Medulla oblongata (tissue), 1 donor: ENCODE measurements at regions not wholly inside any gene's neighbourhood (a gene's known extent, or its start where the extent isn't known, plus 50 kb on each side); places are given as distances from the start of the nearest gene placed in this dataset.
"Not testable (repeated sequence)": the region's sequence is repeated elsewhere in the genome, so short reads cannot be mapped to it uniquely, and the experiment has no call there.

ENCODE experiments used
- DNase-seq: peaks from one replicate; pipeline ENCODE4 v3.0.0-alpha.2; 2015; ENCODE audit errors: extremely low spot score

- DNase-seq = no peak
Observed at GRCh38 chr7:93830141-93830925, 60.2 kb downstream of the TFPI2 start.

GRCh38 chr7:93828260-93828659, 62.3 kb downstream of the TFPI2 start:
- no peak for DNase-seq

DNA sequence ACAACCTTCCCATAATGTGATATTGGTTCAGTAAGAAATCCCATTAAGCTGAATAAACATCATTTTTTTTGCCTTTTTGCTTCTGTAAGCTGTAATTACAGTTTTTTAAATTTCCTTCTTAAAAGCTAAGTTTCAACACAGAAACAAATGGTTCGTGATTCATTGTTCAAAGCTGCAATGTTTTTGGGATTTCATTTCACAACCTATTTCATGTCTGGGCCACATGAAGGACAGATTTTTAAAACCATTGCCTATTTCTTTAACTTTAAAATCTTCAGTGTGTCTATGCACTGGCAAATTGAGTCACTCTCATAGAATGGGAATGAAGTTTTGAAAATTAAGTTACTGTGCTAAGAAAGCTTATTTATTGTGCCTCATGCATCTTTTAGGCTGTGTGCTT, 66.9 kb downstream of the TFPI2 start:
- no peak for DNase-seq

- no peak for DNase-seq
Observed at GRCh38 chr7:93821463-93821862, 69.1 kb downstream of the TFPI2 start.

GRCh38 chr7:93819699-93820098, 70.9 kb downstream of the TFPI2 start:
- no peak for DNase-seq

DNA sequence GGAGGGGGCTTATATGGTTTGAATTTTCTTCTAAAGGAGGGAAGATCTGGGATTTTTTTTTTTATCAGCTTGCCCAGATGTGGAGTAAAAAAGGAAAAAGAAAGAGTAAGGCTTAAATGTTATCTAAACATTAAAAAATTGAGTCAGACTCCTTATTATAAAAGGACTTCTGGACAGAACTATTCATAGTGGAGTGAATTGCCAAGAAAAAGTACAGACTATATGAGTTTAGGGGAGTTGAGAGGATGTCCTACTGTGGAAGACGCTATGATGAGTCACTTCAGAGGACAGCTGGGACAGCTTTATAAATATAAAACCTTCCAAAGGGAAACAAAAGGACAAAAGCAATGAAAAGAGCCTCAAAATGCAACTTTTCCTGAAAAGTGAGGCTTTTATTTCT, 73.0 kb downstream of the TFPI2 start:
- DNase-seq = no peak

GRCh38 chr7:93817004-93817403, 73.5 kb downstream of the TFPI2 start:
- DNase-seq = no peak

DNA sequence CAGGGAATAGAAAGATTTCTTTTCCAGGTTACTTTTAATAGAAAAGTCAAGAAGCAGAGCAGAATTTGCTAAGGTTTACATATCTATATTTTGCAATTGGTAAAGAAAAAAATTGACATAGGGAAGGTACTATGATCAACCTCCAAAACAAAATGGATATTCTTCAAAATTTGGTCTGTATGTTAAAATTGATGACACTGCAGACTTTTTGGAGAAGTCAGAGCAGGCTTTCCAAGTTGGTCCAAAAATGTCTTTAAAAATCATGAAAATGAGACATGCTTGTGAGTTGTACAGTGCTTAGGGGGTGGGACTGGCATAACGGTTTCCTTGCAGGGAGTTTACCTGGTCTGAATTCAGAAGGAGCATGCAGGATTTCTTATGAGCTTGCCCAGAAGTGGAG, 77.0 kb downstream of the TFPI2 start:
- DNase-seq = no peak

- no peak for DNase-seq
Observed at GRCh38 chr7:93812061-93812460, 78.5 kb downstream of the TFPI2 start.

- DNase-seq = no peak
Observed at GRCh38 chr7:93811198-93811597, 79.4 kb downstream of the TFPI2 start.

DNA sequence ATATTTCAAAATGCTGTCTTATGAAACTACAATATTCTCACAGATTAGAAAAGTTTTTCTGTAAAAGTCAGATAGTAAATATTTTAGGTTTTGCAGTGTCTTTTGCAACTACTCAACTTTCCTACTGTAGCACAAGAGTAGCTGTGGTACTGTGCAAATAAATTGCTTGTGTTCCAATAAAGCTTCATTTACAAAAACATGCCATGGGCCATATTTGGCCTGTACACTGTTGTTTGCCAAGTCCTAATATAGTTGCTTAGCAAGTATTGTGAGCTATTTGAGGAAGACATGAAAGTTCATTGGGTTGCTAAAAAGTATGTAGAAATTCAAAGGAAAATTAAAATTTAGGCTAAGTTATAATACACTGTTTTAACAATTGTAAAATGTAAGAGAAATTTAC, 80.0 kb downstream of the TFPI2 start:
- no peak for DNase-seq

DNA sequence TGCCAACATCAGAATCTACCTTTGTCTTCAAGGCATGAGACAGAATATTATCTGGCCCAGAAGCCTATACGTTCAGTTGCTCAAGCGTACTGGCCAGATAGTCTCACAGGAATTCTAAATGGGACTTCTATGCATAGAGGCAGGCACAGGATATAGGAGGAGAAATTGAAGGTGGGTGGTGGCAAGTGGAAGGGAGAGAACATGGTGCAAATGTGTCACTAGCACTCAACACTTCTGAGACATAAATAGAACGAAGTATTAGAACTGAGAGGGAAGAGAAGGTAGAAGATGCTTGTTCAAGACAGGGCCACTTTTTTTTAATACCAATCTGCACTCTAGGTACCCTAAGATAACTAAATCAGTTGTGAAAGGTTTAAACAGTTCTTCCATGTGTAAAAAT, 85.8 kb downstream of the TFPI2 start:
- no peak for DNase-seq

GRCh38 chr7:93799750-93800357, 90.7 kb downstream of the TFPI2 start:
- no peak for DNase-seq

- DNase-seq = not testable (repeated sequence)
Observed at GRCh38 chr7:93793084-93793697, 97.4 kb downstream of the TFPI2 start.

- DNase-seq = no peak
Observed at GRCh38 chr7:93779115-93779514, 111.4 kb downstream of the TFPI2 start.

- DNase-seq = no peak
Observed at GRCh38 chr7:93778384-93778783, 112.2 kb downstream of the TFPI2 start.

DNA sequence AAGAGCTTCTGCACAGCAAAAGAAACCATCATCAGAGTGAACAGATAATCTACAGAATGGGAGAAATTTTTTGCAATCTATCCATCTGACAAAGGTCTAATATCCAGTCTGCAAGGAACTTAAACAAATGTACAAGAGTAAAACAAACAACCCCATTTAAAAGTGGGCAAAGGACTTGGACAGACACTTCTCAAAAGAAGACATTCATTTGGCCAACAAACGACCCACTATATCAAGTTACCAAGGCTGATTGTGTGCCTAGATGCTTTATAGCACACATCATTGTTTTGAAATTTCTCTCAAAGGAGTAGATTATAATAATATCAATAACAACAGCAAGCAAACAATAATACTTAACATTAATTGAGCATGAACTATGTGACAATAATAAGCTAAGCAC, 117.1 kb downstream of the TFPI2 start:
- DNase-seq = no peak

GRCh38 chr7:93765475-93765874, 125.1 kb downstream of the TFPI2 start:
- no peak for DNase-seq

DNA sequence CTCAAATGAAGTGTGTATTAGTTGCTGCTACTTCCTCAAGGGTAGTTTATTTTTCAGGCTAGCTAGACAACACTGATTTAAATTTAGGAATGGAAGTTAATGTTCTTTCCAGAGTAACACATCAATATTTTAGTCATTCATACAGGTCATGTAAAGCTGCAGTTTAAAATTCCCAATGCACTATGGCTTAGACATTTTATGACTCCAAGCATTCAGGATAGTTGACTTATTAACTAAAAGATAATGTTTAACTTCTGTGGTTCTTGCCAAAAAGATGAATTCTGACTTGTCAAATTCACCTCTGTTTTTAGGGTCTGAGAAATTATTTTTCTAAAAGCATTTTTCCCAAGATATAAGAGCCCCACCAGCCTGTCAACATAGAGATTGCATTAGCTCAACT, 131.9 kb downstream of the TFPI2 start:
- no peak for DNase-seq

DNA sequence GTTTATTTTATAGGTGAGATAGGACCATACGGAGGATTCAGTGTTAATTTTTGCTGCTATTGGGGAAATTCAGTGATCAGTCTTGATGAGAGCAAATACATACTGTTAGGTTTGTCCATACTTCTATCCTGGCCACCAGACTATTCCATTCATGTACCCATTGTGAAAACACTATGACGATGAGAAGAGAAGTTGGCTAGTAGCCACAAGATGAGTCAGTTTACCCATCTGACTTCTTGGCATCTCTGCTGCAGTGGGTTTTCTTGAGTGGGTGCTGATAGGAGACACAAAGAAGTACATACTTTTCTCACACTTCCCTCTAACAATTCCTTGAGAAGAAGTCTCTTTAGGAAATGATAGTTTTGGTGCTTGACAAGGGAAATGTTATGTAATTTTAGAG, 133.1 kb downstream of the TFPI2 start:
- no peak for DNase-seq

- DNase-seq = no peak
Observed at GRCh38 chr7:93756890-93757289, 133.7 kb downstream of the TFPI2 start.

- no peak for DNase-seq
Observed at GRCh38 chr7:93751421-93751820, 139.1 kb downstream of the TFPI2 start.

- no peak for DNase-seq
Observed at GRCh38 chr7:93750986-93751385, 139.6 kb downstream of the TFPI2 start.
